NCI-H2029 treated with DMSO at 0.1 percent for 48 hours (cell line): ENCODE measurements at regions not wholly inside any gene's neighbourhood (a gene's known extent, or its start where the extent isn't known, plus 50 kb on each side); places are given as distances from the start of the nearest gene placed in this dataset.
"Not testable (repeated sequence)": the region's sequence is repeated elsewhere in the genome, so short reads cannot be mapped to it uniquely, and the experiment has no call there.

Experiments
- DNase-seq: peaks from one replicate; lab custom pipeline; 2025; lab: John Stamatoyannopoulos, UW

DNA sequence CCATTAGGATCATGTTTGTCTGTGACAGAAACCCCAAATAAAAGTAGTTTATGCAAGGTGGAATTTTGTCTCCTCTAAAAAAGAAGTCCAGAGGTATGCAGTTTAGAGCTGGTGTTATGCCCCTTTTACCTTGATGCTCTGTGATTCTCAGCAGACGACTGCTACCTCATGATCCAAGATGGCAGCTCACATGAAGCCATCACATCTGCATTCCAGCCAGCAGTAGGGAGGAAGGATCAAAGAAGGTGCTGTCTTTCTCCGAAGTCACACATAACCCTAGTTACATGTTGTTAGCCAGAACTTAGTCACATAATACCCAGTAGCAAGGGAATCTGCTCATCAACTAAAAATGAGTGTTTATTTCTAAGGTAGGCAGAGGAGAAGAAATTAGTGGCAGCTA is 135.7 kb upstream of the HS3ST2 start:
- DNase-seq = no peak

DNA sequence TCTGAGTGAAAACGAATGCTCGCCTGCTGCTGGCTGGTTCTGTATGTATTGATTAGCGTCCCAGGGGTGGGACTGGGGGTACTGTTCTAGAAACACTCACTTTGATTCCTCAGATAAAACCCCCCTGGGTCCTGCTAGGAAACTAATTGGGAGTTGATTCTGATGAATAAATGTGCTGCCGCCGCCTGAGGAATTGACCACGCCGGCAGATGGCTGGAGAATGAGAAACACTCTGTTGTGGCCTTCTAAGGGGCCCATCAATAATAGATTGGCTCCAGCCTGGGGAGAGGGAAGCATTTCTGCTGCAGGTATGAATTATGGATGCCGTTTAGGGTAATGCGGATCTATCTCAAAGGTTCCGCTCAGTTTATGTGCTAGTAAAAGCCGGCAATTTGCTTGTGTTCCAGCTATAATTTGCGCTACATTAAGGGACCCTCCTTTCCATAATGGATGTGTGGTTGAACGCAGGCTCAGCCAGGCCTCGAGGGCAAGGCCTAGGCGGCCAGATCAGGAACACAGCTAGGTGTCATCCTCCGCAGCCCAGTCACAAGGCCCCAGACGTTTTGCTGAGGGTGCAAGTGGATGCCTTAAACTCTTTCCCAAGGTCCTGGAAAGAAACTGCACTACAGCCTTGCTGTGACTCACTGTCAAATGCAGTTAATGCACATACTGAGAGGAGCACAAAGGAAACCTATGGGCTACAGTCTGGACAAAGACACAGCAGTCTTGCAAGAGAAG is 132.2 kb upstream of the HS3ST2 start:
- DNase-seq = no peak

DNA sequence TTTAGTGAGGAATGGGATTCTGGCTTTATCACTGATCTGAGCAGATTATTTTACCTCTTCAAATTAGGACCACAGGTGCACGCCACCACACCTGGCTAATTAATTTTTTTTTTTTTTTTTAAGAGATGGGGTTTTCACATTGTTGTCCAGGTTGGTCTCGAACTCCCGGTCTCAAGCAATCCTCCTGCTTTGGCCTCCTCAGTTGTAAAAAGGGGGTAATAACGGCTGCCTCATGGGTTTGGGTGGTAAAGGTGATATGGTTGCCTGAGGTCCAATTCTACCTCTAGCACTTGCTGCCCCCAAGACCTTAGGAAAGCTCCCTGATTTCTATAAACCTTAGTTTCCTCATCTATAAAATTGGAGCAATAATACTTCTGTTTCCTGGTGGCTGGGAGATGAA is 130.7 kb upstream of the HS3ST2 start:
- DNase-seq = no peak

DNA sequence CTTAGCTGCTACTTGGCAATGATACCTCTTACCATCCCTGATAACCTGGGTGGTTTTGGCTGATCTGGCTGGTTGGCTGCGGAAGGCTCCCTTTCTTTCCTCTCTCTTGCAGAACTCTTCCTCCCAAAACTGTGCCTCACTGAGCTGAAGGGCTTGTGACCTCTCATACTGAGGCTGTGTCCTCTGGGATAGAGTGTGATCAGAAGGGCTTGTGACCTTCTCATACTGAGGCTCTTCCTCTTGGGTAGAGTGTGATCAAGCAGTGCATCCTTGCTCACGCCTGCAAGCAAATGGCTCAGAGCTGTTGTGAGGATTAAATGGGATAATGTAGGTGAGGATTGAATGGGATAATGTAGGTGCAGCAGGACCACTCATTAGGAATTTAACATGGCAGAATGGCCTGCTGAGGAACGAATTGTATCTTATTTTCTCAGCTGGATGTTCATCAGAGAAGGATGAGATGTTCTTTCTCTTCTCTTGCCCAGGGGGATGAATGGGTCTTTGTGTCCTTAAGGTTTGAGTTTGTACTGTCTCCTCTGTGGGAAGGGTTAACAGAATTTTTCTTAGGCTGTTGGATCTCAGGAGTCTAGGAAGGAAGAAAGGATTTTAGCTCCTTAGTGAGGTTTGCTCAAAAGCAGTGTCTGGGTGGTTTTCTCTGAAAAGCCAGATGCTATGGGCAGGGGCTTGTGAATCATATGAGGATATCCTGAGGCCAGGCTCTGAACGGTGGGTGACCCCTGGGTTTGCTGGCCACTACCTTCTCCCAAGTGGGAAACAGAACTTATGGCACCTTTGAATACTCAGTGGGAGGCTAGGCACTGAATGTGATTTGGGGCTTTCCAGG is 130.0 kb upstream of the HS3ST2 start:
- DNase-seq = no peak

DNA sequence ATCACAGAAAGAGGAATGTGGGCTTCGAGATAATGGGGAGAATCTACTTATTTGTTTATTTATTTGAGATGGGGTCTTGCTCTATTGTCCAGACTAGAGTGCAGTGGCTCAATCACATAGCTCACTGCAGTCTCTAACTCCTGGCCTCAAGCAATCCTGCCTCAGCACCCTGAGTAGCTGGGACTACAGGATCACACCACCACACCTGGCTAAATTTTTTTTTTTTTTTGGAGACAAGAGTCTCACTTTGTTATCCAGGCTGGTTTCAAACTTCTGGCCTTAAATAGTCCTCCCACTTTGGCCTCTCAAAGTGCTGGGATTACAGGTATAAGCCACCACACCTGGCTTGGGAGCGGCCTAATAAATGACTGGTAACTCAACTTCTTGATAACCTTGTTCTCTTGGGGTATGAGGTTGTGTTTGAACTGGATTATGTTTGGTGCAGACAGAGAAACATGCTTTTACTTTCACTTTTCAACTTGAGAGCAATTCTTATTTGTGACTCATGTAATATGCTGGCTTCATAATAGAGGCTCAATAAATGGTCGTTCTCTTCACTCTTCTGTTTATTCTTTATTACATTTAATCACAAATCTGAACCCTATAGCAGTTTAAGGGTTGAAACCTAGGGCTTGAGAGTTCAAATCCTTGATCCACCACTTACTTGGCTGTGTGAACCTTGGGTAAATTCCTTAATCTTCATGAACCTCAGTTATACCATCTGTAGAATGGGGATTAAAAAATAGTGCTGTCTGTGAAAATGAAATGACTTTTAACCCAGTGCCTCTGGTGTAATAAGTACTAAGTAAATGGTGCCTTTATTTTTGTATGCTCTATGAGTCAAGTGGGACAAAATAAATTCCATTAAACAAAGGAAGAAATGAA is 129.1 kb upstream of the HS3ST2 start:
- DNase-seq = no peak

DNA sequence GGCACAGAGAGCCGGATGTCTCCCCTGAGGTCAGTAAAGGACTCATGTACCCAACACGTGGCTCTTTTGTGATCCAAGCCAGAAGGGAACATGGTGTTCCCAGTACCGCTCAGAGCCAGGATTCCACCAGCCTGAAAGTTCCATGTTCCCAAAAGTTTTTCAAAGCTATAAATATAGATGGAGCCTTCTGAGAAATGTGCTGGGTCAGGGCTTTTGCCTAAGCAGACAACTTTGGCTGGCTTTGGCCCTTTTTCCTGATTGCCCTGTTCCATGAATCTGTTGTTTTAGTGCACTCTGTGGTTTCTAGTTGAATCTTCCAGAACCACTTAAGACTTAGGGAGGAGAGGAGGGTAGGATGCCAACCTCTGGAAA is 128.5 kb upstream of the HS3ST2 start:
- DNase-seq = no peak

DNA sequence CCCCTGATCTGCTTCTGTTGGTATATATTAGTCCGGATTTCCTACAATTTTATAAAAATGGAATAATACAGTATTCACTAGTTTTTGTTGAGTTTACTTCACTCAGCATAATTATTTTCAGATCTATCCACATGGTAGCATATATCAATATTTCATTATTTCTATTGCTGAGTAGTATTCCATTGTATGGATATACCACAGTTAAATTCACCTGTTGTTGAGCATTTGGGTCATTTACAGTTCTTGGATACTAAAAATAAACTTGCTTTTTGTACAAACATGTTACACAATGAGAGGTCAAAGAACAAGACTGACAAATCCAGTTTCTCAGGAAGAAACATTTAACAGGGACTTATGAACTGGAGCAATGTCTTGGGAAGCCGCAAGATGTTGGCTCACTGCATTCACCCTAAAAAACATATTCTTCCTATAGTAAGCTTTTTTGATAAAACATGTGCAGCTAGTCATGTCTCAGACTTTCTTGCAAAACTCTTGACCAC is 126.9 kb upstream of the HS3ST2 start:
- no peak for DNase-seq

DNA sequence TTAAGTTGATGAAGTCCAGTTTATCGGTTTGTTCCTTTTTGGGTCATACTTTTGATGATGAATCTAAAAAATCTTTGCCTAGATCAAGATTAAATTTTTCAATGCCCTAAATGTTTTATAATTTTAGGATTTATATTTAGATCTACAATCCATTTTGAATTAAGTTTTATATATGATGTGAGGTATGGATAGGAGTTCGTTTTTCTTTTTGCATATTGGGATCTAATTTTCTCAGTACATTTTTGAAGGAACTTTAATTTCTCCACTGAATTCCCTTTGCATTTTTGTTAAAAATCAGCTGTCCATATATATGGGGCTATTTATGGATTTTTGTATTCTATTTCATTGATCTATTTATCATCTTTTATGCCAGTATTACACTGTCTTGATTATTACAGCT is 125.5 kb upstream of the HS3ST2 start:
- no peak for DNase-seq

DNA sequence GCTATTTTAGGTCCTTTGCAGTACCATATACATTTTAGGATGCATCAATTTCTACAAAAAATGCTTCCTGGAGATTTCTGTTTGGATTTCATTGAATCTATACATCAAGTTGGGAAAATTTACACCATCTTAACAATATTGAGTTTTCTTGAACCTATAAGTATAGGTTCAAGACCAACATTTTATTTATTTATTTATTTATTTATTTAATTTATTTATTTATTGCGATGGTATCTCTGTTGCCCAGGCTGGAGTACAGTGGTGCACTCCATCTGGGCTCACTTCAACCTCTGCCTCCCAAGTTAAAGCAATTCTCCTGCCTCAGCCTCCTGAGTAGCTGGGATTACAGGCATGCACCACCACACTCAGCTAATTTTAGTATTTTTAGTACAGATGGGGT is 125.0 kb upstream of the HS3ST2 start:
- no peak for DNase-seq

DNA sequence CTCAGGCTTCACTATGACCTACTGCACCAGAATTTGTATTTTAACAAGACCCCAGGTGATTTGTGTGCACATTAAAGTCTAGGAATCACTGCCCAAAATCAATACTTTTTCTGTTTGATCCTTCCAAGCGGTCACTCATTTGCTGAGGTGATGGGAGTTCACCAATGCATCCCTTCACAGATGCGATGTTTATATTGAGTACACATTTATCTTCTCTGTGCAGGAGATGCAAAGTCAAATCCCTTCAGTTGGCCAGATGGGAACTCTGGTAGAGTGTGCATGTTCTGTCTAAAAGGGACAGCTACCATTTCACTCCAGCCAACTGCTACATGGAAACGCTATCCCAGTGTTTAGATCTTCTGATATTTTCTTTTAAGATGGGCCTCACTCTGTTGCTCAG is 122.6 kb upstream of the HS3ST2 start:
- DNase-seq = no peak

DNA sequence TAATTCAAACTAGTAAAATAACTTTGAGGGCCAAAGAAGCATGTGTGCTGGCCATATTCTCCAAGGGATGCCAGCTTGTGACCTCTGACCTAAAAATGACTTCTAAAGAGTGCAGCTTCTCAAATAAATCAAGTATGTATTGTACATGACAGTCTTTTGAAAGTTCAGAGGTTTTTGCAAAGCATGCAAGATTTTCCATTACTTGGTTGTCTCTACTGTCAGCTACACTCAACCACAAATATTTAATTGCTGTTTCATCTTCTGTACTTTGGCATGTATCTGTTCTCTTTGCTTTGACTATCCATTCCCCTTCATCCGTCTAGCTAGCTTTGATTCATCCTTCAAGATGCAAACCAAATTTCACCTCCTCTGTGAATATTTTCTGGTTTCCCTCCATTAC is 121.9 kb upstream of the HS3ST2 start:
- no peak for DNase-seq

DNA sequence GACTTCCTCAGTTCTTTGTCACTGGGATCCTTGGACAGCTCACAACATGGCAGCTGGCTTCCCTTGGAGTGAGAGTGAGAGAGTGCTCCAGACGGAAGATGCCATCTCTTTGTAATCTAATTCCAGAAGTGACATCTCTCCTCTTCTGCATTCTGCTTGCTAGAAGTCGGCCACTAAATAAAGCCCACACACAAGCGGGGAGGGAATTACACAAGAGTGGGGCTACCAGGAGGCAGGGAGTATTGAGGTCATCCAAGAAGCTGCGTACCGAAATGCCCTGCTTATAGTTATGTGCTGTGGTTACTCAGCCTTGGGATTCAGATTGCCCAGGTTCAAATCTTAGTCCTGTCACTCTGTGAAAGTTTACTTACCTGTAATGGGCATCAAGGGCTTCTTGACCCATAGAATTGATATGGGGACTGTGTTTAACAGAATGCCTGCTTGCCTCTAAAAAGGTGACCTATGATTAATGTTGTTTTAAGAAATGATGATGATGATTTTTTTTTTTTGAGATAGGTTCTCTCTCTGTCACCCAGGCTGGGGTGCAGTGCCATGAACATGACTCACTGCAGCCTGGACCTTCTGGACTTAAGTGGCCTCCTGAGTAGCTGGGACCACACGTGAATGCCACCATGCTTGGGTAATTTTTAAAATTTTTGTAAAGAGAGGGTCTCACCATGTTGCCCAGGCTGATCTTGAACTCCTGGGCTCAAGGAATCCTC is 120.9 kb upstream of the HS3ST2 start:
- DNase-seq = no peak

DNA sequence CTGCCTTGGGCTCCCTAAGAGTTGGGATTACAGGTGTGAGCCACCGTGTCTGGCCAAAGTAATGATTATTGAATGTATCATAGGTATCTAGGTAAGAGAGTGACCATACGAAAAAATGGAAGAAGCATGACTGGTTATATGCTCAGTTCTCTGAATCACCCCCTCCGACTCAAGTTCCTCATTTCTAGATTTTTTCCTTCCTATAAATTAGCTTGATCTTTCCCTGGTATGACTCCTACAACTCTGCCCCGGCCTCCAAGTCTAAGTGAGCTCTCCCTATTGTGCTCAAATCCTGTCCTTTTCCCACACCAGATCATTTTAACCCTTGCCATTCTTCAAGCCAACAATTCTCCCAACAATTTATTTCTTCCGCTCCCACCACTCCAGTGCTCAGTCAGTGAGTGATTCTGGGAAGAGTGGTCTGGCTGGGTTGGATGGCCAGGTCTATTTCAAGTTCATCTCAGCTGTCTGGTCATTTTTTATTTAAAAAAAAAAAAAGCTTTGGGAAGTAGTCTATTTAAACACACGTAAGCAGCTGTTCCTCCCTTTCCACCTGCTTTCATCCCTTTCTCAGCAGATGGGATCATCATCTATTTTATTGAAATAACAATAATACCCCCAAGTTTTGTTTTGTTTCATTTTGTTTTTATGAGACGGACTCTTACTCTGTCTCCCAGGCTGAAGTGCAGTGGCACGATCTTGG is 120.2 kb upstream of the HS3ST2 start:
- DNase-seq = no peak

DNA sequence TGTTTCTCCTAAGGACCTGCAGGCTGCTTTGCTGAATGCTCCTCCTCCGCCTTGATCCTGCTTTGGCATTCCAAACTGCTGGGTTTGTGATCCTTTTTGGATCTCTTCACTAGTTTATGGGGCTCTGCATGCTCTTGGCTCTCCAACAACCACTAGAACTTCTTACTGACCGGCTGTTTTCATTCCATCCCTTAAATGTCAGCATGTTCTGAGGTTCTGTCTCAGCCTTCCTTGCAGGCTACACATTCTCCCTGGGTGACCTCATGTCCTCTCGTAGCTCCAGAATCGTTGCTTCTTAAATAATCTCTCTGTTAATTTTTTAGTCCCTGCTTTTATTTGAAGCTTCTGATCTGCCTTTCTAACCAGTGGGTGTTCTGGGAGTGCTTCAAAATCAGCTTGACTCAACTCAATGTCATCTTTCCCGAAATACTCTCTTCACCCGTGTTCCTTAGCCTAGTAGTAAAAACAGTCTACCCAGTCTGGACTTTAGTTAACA is 119.0 kb upstream of the HS3ST2 start:
- no peak for DNase-seq

DNA sequence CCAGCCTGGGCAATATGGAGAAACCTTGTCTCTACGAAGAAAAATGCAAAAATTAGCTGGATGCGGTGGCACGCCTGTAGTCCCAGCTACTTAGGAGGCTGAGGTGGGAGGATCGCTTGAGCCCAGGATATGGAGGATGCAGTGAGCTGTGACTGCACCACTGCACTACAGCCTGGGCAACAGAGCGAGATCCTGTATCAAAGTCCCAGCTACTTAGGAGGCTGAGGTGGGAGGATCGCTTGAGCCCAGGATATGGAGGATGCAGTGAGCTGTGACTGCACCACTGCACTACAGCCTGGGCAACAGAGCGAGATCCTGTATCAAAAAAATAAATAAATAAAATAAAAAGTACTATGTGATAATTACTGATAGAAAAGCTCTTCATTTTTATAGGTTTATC is 118.2 kb upstream of the HS3ST2 start:
- not testable (repeated sequence) for DNase-seq

DNA sequence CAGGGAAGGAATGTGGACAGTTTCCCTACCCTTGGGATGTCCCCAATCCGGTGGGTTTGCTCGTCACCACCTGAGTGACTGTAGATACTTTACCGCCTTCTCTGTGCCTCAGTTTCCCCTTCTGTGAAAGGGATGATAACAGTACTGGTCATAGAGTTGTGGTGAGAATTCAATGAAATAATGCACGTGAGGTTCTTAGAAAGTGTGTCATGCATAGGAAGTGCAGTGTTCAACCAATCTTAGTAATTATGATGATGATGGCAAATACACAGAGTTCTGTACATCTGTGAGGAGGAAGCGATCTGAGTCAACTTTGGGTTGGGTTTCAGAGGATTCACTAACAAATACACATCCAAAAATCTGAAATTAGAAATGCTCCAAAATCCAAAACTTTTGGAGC is 114.6 kb upstream of the HS3ST2 start:
- no peak for DNase-seq

DNA sequence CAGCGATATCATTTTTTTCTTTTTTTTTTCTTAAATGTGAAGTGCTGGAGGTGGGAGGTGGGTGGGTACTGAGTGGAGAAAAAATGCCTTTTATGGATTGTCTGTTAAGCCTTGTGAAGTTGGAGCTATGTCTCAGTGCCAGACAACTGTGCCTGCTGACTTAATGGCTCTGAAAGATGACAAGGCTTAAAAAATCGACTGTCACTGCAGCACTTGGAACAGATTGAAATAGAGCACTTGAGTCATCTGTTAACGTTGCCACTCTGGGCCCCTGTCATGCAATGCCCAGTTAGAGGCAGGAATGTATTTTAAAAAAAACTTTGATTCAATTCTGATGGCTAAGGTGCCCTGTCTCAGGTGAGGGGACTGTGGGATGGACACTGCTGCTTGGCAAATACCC is 108.2 kb upstream of the HS3ST2 start:
- DNase-seq = no peak

DNA sequence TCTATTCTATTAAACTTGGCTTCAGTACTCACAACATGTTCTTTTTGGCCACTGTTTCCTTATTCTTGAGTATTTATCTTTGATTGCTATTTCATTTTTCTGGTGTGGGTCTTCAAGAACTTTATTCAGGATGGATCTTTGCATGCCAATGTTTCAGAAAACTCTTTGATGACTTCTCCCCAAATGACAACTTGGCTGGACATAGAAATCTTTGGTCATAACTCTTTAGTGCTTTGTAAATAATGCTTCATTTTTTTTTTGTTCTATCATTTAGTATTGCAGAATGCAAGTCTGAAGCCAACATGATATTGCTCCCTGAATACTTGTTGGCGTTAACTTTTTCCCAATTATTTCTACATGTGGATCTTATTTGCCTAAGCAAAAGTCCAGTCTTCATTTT is 103.6 kb upstream of the HS3ST2 start:
- no peak for DNase-seq

DNA sequence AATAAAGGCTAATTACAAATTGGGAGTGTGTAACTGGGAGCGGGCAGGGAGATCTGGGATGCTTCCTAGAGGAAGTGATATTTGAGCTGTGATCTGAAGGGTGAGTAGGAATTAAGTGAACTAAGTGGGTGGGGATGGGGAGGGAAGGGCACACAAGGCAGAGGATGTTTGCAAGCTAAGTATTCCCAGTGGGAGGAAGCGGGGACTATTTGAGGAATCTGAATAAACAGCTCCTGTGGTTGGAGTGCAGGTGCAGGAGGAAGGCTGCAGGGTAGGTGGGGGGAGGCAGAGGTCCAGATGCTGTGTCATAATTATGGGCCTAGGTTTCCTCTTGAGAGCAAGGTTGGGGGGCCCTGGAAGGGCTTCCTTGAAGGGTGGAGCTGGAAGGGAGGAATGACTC is 102.1 kb upstream of the HS3ST2 start:
- DNase-seq = no peak

DNA sequence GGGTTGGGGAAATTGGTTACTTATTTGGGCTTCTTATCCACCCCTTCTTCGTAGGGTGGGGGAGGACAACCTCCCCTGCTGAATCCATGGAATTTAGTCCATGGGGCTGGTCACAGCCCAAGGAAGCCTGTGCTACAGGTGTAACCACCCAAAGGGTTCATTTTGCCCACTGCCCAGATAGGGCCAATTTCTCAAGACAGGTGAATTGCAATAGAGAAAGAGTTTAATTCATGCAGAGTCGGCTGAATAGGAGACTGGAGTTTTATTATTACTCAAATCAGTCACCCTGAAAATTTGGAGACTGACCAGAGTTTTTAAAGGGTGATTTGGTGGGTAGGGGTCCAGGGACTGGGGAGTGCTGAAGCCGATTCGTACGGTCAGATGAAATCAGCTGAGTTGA is 101.5 kb upstream of the HS3ST2 start:
- DNase-seq = no peak

DNA sequence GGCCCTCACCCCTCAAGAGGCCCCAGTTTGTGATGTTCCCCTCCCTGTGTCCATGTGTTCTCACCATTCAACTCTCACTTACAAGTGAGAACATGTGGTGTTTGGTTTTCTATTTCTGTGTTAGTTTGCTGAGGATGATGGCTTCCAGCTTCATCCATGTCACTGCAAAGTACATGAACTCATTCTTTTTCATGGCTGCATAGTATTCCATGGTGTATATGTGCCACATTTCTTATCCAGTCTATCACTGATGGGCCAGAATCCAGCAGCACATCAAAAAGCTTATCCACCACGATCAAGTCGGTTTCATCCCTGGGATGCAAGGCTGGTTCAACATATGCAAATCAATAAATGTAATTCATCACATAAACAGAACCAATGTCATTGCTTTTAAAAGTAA is 95.4 kb upstream of the HS3ST2 start:
- DNase-seq = not testable (repeated sequence)
